ENCODE measurements at regions not wholly inside any gene's neighbourhood (a gene's known extent, or its start where the extent isn't known, plus 50 kb on each side); places are given as distances from the start of the nearest gene placed in this dataset.

DNA sequence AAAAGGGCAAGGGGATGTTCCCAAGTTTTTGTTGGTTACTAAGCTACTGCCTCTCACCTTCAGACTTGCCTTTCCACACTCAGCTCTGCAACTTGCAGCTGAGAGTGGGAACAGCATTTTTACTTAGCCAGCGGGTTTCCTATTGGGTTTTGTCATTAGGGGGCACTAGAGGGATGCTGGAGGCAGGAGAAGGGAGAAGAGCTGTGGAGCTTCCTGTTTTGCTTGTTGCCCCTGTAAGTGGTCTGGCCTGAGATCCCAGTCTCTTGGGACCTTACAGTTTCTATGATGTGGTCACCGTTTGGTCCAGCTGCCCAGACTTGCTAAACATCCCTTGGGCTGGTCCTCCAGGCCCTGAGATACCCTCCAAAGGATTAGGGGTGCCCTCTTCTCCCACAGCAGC is 209.6 kb upstream of the NLRP1 start:
- TF ChIP-seq EP300 (IDR thresholded peaks at IDR 0.05), result no peak
- no peak for TF ChIP-seq POLR2A (IDR thresholded peaks at IDR 0.05)

All from tibial nerve (tissue), 3 donors.